T47D (cell line): ENCODE measurements at regions not wholly inside any gene's neighbourhood (a gene's known extent, or its start where the extent isn't known, plus 50 kb on each side); places are given as distances from the start of the nearest gene placed in this dataset.
"Not testable (repeated sequence)": the region's sequence is repeated elsewhere in the genome, so short reads cannot be mapped to it uniquely, and the experiment has no call there.

Experiments used
- DNase-seq, 2 experiments: peaks; one replicate each; pipeline versions ENCODE4 v3.0.0 to v3.0.0-alpha.2; 2011 to 2012; ENCODE audit warnings: low read depth in 1 of 2, low spot score in 1 of 2
- JUND ChIP-seq: IDR thresholded peaks from 2 replicates; pipeline ENCODE4 v1.6.1; 2012; ENCODE audit warnings: low read depth
- in situ Hi-C: cut with HindIII; loops from 2 replicates; pipeline ENCODE4 v1.10.0; 2016; ENCODE audit warnings: low sequenced_read_pairs, low pct_unique_long_range_greater_than_20kb

GRCh38 chr3:124043023-124043422 lies 51.1 kb upstream of the ROPN1 start:
- no peak for TF ChIP-seq JUND
- no peak for DNase-seq
- in situ Hi-C loops: no loop called here

DNA sequence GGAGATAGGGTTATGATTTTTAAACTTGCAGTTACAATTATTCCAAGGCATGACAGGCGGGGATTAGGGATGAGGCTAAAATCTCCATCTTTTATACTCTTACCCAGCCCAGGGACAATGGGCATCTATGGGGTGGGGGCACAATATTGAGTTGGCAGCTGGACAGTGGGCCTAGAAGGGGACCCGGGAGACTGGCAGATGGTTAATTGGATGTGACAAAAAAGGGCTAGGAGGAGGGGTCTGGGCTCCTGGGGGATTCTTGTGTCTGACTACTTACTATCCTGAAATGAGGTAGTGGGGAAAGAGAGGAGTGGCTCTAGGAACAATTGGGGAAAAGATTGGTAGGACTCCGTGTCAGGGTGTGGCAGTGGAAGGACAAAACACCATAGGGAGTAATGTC lies 53.0 kb upstream of the ROPN1 start:
- DNase-seq: no peak
- TF ChIP-seq JUND: no peak
- in situ Hi-C loops: no loop called here

GRCh38 chr3:124048967-124049798 lies 57.3 kb upstream of the ROPN1 start:
- DNase-seq: no peak
- in situ Hi-C loops: no loop called here
- no peak for TF ChIP-seq JUND

DNA sequence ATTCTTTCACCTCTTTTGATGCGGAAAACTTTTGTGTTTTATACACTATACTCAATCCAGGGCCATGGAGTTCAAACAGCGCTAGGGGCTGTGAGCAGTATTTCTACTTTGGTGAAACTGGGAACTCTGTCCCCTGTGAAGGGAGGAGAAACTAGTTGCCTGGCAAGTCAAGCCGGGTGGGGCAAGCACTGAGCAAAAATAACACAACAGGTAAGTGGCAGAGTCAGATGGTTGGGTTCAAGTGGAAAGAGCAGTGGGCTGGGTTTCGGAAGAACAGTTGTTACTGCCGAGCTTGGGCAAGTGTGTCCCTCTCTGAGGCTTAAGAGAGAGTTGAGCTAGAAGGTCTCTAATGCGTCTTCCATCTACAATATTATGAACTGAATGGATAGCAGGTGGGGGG lies 59.7 kb upstream of the ROPN1 start:
- no peak for TF ChIP-seq JUND
- no peak for DNase-seq
- in situ Hi-C loops: no loop called here

- no peak for DNase-seq
- in situ Hi-C loops: no loop called here
- TF ChIP-seq JUND: no peak
Observed at GRCh38 chr3:124053871-124054270, 61.9 kb upstream of the ROPN1 start.

DNA sequence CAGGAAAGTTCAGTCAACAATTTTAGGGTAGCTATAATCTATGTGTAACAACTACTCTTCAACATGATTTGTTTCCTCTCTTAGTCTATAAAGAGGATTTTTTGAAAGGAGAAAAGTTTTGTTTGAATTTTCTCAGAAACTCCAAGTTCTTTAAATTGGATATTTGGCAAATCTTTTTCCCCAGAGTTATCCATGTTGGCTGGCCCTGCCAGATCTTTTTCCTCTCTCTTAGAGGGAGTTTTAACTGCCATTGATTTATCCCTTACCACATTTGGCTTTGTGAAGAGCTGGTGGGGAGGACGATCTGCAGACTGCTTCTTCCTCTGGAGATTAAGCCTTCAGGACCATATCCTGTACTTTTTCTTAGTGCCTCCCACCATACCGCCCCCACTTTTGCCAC lies 64.9 kb upstream of the ROPN1 start:
- in situ Hi-C loops: no loop called here
- no peak for DNase-seq
- no peak for TF ChIP-seq JUND

DNA sequence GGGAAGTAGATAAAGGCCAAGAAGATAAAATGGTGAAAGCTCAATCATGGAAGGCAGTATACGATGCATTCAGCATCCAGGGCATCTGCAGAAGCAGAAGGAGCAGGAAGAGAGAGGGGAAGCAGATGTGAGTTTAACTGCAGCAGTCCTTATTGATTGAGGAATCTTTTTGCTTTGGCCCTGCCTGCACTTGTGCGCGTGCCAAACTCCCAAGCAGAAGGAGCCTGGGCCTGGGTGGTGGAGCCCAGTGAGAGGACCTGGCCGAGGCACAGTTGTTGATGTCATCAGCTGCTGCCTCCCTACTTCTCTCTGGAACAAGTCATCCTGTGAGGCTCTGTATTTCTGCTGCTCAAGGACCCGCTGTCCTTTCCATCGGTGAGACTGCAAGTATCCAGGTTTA lies 65.5 kb upstream of the ROPN1 start:
- in situ Hi-C loops: no loop called here
- TF ChIP-seq JUND: no peak
- DNase-seq: no peak

- DNase-seq: no peak
- no peak for TF ChIP-seq JUND
- in situ Hi-C loops: no loop called here
Observed at GRCh38 chr3:124059580-124059979, 67.7 kb upstream of the ROPN1 start.

DNA sequence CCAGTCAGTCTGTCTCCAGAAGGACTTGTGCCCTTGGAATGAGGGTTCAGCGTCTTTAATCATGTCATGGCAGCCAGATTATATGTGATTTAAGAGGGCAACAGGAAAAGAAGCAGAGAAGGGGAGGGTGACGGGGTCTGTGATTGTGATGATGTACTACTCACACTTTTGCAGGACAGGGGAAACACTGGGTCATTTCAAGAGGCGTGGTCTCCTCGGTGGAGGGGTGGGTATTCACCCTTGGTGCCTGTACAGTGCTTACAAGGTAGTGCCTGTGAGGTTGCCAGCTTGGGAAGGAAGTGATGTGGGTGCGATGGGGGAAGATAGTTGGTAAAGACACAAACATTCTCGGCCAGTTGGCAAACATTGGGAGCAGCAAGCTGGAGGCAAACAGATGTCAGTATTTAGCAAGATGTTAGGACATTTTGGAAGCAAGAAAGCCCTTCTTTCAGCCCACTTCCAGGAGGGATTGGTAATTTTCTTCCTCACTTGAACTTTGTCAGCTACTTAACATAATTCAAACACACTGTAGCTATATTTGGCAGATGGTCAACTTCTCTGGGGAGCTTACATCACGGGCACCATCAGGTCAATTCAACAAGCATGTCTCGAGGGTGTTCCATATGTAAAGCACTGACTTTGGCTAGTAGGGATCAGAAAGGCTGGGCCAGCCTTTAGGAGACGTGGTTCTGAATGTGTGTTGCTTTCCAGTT lies 71.4 kb upstream of the ROPN1 start:
- in situ Hi-C loops: no loop called here
- no peak for TF ChIP-seq JUND
- DNase-seq: peak in 1 of 2 experiments; percentile 33

DNA sequence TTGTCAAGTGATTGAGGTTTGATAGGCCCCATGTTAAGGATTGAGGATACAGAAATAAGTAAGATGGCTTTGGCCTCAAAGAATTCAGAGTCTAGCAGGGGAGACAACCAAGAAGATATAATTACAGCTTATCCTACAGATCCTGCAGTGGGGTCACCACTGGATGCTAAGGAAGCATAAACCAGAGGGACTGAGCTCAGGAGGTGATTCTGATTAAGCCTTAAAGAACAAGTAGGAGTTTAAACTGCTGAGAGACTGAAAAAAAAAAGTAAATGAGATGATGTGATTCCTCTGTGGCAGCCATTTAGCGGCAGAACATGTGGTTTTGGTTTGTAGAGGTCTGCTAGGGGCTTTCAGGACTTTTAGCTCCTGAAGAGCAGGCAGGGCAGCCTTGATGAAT lies 72.1 kb upstream of the ROPN1 start:
- in situ Hi-C loops: no loop called here
- TF ChIP-seq JUND: no peak
- no peak for DNase-seq

DNA sequence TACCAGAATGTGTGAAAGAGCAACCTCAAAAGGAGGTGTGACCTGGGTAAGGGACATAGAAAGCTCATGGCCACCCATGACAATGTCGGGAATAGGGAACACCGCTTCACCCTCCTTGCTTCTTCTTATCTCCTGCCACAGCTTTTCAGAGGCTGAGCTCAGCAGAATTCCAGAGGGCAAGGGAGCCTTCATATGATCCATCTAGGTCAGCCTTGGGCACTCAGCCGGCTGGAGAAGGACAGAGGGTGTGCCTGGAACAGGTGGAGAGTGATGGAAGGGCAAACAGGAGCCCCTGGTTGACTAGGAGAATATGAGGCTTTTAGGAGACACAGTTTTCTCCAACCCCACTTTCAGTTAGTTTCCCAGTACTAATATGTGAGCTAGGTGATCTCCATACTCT lies 74.6 kb upstream of the ROPN1 start:
- DNase-seq, in situ Hi-C loops: not testable (repeated sequence)

DNA sequence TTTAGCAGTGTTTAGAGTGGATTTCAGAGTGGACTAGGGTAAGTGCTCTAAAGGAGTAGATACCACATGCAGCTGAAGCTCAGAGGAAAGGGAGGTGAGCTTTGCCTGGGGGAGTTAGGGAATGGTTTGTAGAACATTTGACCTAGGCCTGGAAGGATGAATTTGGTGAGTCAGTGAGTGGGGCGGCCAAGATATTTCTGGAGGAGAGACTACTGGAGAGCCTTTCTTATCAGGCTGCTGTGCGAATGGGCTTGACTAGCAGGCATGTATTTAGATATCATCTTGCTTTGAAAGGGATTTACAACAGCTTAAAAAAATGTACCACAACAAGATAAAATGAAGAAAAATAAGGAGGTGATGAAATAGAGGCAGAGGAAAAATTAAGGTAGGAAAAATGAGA lies 77.8 kb upstream of the ROPN1 start:
- DNase-seq, in situ Hi-C loops: not testable (repeated sequence)

DNA sequence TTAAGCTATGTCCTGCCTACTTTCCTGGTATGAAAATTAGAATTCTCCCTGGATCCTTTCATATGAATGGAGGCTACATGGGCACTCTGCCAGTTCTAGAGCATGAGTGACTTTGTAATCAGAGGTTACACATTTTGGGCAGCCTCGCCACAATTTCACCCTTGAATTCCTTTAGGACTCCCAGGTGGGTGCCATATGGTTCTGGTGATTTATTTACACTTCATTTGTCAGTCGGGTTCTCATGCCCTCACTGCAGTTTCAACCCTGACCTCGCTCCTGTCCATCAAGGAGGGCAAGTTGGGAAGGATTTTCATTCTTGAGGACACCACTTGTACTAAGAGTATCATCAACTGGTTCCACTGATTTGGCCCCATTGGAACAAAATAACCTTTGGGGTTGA lies 83.2 kb upstream of the ROPN1 start:
- in situ Hi-C loops, DNase-seq: not testable (repeated sequence)
